HepG2 (cell line): ENCODE measurements at regions not wholly inside any gene's neighbourhood (a gene's known extent, or its start where the extent isn't known, plus 50 kb on each side); places are given as distances from the start of the nearest gene placed in this dataset.

ENCODE experiments used
- CBX1 ChIP-seq: IDR thresholded peaks from one replicate; pipeline ENCODE4 v1.6.1; 2016; ENCODE audit warnings: antibody characterized with exemption, low read depth
- EZH2 ChIP-seq: conservative IDR thresholded peaks from 2 replicates; pipeline ENCODE4 v1.6.1; 2012; ENCODE audit warnings: mild to moderate bottlenecking, low read depth, low read length, moderate library complexity
- HOXA7 ChIP-seq: sonication (generic); formaldehyde crosslinking; IDR thresholded peaks from 2 replicates; pipeline ENCODE4 v1.8.1; 2022; ENCODE audit warnings: mild to moderate bottlenecking, missing genetic modification reagents, moderate library complexity
- TBP ChIP-seq: sonication (generic); formaldehyde crosslinking; IDR thresholded peaks from 2 replicates; pipeline ENCODE4 v1.5.0; 2020; ENCODE audit warnings: missing genetic modification reagents
- ZNF10 ChIP-seq: sonication (generic); formaldehyde crosslinking; IDR thresholded peaks from 2 replicates; pipeline ENCODE4 v1.4.0; 2020; ENCODE audit warnings: mild to moderate bottlenecking, low read depth, missing genetic modification reagents, borderline replicate concordance
- ZNF432 ChIP-seq: sonication (generic); formaldehyde crosslinking; IDR thresholded peaks from 2 replicates; pipeline ENCODE4 v1.5.0; 2020; ENCODE audit warnings: missing genetic modification reagents, mild to moderate bottlenecking, borderline replicate concordance
- ZNF841 ChIP-seq: sonication (generic); formaldehyde crosslinking; IDR thresholded peaks from 2 replicates; pipeline ENCODE4 v1.8.1; 2023; ENCODE audit warnings: missing genetic modification reagents, borderline replicate concordance
- TF ChIP-seq, protein P1 (sequence below): sonication (generic); formaldehyde crosslinking; IDR thresholded peaks from 2 replicates; pipeline ENCODE4 v1.4.0; 2020; ENCODE audit warnings: missing genetic modification reagents
- TF ChIP-seq, protein P2 (sequence below): sonication (generic); formaldehyde crosslinking; IDR thresholded peaks from 2 replicates; pipeline ENCODE4 v1.5.0; 2020; ENCODE audit warnings: mild to moderate bottlenecking, missing genetic modification reagents, moderate library complexity
- TF ChIP-seq, protein P3 (sequence below), 2 experiments: IDR thresholded peaks; 2 replicates each; pipeline ENCODE4 v1.6.1; 2011 to 2012; ENCODE audit warnings: low read length in 2 of 2, borderline replicate concordance in 1 of 2, low read depth in 1 of 2, mild to moderate bottlenecking in 1 of 2, moderate library complexity in 1 of 2
- TF ChIP-seq, protein P4 (sequence below): IDR thresholded peaks from 2 replicates; pipeline ENCODE4 v1.6.1; 2016; ENCODE audit warnings: mild to moderate bottlenecking
- TF ChIP-seq, protein P5 (sequence below): sonication (generic); formaldehyde crosslinking; IDR thresholded peaks from 2 replicates; pipeline ENCODE4 v1.8.1; 2023; ENCODE audit warnings: missing genetic modification reagents, inconsistent platforms, borderline replicate concordance
- TF ChIP-seq, protein P6 (sequence below): sonication (generic); formaldehyde crosslinking; IDR thresholded peaks from 2 replicates; pipeline ENCODE4 v1.5.1; 2020; ENCODE audit warnings: mild to moderate bottlenecking, missing genetic modification reagents

DNA sequence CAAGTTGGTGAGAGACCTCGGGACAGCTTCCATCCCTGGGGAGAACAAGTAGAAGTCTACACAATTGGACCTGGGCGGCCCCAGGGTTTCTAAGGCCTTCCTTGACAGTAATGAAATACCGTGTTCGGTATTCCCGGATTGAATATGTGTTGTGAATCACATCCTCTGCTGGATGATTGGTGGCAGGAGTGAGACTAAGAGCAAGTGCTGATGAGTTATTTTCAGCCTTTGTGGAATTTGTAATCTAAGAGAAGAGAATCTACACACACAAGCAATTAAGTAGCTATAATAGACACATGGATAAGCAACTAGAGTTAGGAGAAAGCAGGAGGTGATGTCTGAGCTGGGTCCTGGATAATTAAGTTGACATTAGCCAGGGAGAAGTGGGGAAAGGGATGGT, 64.8 kb upstream of the VWC2 start:
- TF ChIP-seq ZNF841 (CRISPR knock-in tag) (no peak), TBP (CRISPR knock-in tag) (no peak), CBX1 (no peak), ZNF10 (CRISPR knock-in tag) (no peak), ZNF432 (CRISPR knock-in tag) (no peak), HOXA7 (no peak), EZH2 (no peak)
- TF ChIP-seq, protein P1, sequence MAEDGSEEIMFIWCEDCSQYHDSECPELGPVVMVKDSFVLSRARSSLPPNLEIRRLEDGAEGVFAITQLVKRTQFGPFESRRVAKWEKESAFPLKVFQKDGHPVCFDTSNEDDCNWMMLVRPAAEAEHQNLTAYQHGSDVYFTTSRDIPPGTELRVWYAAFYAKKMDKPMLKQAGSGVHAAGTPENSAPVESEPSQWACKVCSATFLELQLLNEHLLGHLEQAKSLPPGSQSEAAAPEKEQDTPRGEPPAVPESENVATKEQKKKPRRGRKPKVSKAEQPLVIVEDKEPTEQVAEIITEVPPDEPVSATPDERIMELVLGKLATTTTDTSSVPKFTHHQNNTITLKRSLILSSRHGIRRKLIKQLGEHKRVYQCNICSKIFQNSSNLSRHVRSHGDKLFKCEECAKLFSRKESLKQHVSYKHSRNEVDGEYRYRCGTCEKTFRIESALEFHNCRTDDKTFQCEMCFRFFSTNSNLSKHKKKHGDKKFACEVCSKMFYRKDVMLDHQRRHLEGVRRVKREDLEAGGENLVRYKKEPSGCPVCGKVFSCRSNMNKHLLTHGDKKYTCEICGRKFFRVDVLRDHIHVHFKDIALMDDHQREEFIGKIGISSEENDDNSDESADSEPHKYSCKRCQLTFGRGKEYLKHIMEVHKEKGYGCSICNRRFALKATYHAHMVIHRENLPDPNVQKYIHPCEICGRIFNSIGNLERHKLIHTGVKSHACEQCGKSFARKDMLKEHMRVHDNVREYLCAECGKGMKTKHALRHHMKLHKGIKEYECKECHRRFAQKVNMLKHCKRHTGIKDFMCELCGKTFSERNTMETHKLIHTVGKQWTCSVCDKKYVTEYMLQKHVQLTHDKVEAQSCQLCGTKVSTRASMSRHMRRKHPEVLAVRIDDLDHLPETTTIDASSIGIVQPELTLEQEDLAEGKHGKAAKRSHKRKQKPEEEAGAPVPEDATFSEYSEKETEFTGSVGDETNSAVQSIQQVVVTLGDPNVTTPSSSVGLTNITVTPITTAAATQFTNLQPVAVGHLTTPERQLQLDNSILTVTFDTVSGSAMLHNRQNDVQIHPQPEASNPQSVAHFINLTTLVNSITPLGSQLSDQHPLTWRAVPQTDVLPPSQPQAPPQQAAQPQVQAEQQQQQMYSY: no peak
- TF ChIP-seq, protein P2, sequence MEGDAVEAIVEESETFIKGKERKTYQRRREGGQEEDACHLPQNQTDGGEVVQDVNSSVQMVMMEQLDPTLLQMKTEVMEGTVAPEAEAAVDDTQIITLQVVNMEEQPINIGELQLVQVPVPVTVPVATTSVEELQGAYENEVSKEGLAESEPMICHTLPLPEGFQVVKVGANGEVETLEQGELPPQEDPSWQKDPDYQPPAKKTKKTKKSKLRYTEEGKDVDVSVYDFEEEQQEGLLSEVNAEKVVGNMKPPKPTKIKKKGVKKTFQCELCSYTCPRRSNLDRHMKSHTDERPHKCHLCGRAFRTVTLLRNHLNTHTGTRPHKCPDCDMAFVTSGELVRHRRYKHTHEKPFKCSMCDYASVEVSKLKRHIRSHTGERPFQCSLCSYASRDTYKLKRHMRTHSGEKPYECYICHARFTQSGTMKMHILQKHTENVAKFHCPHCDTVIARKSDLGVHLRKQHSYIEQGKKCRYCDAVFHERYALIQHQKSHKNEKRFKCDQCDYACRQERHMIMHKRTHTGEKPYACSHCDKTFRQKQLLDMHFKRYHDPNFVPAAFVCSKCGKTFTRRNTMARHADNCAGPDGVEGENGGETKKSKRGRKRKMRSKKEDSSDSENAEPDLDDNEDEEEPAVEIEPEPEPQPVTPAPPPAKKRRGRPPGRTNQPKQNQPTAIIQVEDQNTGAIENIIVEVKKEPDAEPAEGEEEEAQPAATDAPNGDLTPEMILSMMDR: no peak
- TF ChIP-seq, protein P3, sequence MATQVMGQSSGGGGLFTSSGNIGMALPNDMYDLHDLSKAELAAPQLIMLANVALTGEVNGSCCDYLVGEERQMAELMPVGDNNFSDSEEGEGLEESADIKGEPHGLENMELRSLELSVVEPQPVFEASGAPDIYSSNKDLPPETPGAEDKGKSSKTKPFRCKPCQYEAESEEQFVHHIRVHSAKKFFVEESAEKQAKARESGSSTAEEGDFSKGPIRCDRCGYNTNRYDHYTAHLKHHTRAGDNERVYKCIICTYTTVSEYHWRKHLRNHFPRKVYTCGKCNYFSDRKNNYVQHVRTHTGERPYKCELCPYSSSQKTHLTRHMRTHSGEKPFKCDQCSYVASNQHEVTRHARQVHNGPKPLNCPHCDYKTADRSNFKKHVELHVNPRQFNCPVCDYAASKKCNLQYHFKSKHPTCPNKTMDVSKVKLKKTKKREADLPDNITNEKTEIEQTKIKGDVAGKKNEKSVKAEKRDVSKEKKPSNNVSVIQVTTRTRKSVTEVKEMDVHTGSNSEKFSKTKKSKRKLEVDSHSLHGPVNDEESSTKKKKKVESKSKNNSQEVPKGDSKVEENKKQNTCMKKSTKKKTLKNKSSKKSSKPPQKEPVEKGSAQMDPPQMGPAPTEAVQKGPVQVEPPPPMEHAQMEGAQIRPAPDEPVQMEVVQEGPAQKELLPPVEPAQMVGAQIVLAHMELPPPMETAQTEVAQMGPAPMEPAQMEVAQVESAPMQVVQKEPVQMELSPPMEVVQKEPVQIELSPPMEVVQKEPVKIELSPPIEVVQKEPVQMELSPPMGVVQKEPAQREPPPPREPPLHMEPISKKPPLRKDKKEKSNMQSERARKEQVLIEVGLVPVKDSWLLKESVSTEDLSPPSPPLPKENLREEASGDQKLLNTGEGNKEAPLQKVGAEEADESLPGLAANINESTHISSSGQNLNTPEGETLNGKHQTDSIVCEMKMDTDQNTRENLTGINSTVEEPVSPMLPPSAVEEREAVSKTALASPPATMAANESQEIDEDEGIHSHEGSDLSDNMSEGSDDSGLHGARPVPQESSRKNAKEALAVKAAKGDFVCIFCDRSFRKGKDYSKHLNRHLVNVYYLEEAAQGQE (IDR thresholded peaks at IDR 0.05; ENCODE audit: borderline replicate concordance in 1 of 2, low read depth in 1 of 2, low read length in 2 of 2): no peak
- TF ChIP-seq, protein P4, sequence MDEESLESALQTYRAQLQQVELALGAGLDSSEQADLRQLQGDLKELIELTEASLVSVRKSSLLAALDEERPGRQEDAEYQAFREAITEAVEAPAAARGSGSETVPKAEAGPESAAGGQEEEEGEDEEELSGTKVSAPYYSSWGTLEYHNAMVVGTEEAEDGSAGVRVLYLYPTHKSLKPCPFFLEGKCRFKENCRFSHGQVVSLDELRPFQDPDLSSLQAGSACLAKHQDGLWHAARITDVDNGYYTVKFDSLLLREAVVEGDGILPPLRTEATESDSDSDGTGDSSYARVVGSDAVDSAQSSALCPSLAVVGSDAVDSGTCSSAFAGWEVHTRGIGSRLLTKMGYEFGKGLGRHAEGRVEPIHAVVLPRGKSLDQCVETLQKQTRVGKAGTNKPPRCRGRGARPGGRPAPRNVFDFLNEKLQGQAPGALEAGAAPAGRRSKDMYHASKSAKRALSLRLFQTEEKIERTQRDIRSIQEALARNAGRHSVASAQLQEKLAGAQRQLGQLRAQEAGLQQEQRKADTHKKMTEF (CRISPR knock-in tag): no peak
- TF ChIP-seq, protein P5, sequence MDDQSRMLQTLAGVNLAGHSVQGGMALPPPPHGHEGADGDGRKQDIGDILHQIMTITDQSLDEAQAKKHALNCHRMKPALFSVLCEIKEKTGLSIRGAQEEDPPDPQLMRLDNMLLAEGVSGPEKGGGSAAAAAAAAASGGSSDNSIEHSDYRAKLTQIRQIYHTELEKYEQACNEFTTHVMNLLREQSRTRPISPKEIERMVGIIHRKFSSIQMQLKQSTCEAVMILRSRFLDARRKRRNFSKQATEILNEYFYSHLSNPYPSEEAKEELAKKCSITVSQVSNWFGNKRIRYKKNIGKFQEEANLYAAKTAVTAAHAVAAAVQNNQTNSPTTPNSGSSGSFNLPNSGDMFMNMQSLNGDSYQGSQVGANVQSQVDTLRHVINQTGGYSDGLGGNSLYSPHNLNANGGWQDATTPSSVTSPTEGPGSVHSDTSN (CRISPR knock-in tag): no peak
- TF ChIP-seq, protein P6, sequence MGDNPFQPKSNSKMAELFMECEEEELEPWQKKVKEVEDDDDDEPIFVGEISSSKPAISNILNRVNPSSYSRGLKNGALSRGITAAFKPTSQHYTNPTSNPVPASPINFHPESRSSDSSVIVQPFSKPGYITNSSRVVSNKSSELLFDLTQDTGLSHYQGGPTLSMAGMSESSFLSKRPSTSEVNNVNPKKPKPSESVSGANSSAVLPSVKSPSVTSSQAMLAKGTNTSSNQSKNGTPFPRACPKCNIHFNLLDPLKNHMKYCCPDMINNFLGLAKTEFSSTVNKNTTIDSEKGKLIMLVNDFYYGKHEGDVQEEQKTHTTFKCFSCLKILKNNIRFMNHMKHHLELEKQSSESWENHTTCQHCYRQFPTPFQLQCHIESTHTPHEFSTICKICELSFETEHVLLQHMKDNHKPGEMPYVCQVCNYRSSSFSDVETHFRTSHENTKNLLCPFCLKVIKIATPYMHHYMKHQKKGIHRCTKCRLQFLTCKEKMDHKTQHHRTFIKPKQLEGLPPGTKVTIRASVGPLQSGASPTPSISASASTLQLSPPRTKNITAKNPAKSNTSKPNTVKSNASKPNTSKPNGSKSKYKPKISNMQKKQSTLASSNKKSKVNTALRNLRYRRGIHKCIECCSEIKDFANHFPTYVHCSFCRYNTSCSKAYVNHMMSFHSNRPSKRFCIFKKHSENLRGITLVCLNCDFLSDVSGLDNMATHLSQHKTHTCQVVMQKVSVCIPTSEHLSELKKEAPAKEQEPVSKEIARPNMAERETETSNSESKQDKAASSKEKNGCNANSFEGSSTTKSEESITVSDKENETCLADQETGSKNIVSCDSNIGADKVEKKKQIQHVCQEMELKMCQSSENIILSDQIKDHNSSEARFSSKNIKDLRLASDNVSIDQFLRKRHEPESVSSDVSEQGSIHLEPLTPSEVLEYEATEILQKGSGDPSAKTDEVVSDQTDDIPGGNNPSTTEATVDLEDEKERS (CRISPR knock-in tag): no peak
